Left cardiac atrium (tissue), 4 donors: ENCODE measurements at regions not wholly inside any gene's neighbourhood (a gene's known extent, or its start where the extent isn't known, plus 50 kb on each side); places are given as distances from the start of the nearest gene placed in this dataset.
"Not testable (repeated sequence)": the region's sequence is repeated elsewhere in the genome, so short reads cannot be mapped to it uniquely, and the experiment has no call there.

Source experiments
- ATAC-seq, 2 donors: fragments of 200-7000 bp; cut with Tn5 transposase; one replicate each; pipeline ENCODE4 v1.9.1; 2020; ENCODE audit warnings: mild to moderate bottlenecking in 2 of 2, moderate library complexity in 2 of 2
- DNase-seq: peaks from one replicate; pipeline ENCODE4 v3.0.0-alpha.2; 2020
- intact Hi-C, 2 donors: fragments of 100-400 bp; cut with DNase I; formaldehyde crosslinking; loops; one replicate each; pipeline versions ENCODE4 v1.14.1 to v1.15.1; 2022 to 2023
- donor health status: DM: no; HTN: yes; CAD: no.
- donor health status: DM: no; HTN: yes; CAD: no; lungs with severe emphysema.
- donor health status: DM: yes; HTN: yes; CAD: no.
- donor health status: Dilated cardiomyopathy.

- DNase-seq (no peak), ATAC-seq (no peak)
- intact Hi-C loops: no loop called here
Measured at GRCh38 chr10:52368725-52369124, 54.6 kb downstream of the DKK1 start.

DNA sequence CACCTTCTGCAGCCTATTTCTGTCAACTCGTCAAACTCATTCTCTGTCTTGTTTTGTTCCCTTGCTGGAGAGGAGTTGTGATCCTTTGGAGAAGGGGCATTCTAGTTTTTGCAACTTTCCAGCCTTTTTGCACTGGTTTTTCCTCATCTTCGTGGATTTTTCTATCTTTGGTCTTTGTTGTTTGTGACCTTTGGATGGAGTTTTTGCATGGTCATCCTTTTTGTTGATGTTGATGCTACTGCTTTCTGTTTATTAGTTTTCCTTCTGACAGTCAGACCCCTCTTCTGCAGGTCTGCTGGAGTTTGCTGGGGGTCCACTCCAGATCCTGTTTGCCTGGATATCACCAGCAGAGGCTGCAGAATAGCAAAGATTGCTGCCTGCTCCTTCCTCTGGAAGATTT, 60.1 kb downstream of the DKK1 start:
- DNase-seq, intact Hi-C loops, ATAC-seq: not testable (repeated sequence)

- no peak for DNase-seq
- intact Hi-C loops: no loop called here
- no peak for ATAC-seq
Measured at GRCh38 chr10:52376694-52377354, 62.7 kb downstream of the DKK1 start.

- ATAC-seq (no peak), DNase-seq (no peak)
- intact Hi-C loops: no loop called here
Measured at GRCh38 chr10:52378124-52378523, 64.0 kb downstream of the DKK1 start.

- intact Hi-C loops: no loop called here
- no peak for ATAC-seq
Measured at GRCh38 chr10:52379287-52379686, 65.2 kb downstream of the DKK1 start.

GRCh38 chr10:52383088-52383487, 69.0 kb downstream of the DKK1 start:
- ATAC-seq (no peak), DNase-seq (no peak)
- intact Hi-C loops: no loop called here

More at GRCh38 chr10:52379287-52379686, 65.2 kb downstream of the DKK1 start:
- DNase-seq: no peak

- intact Hi-C loops: no loop called here
- ATAC-seq: no peak
Measured at GRCh38 chr10:52387744-52388143, 73.7 kb downstream of the DKK1 start.

DNA sequence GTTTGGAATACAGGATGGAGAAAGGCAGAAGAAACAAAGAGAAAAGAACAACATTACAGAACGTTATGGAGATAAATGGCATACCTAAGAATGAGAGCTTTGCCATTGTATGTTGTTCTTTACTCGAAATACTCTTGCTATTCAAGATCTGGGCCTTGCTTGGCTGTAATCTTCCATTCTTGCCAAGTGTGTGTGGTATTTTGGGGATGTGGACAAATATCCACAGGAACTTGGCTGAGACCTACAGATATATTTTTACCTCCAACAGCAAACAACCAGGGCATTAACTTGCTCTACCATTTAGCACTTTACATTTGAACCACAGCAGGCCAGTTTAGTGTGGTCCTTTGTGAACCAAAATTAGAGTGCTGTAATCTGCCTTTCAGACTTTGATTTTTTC, 76.3 kb downstream of the DKK1 start:
- DNase-seq (no peak), ATAC-seq (no peak)
- intact Hi-C loops: no loop called here

More at GRCh38 chr10:52387744-52388143, 73.7 kb downstream of the DKK1 start:
- DNase-seq: no peak

- ATAC-seq (no peak), DNase-seq (no peak)
- intact Hi-C loops: no loop called here
Measured at GRCh38 chr10:52391927-52392602, 78.0 kb downstream of the DKK1 start.

- no peak for DNase-seq
- no peak for ATAC-seq
- intact Hi-C loops: no loop called here
Measured at GRCh38 chr10:52394246-52394645, 80.2 kb downstream of the DKK1 start.

DNA sequence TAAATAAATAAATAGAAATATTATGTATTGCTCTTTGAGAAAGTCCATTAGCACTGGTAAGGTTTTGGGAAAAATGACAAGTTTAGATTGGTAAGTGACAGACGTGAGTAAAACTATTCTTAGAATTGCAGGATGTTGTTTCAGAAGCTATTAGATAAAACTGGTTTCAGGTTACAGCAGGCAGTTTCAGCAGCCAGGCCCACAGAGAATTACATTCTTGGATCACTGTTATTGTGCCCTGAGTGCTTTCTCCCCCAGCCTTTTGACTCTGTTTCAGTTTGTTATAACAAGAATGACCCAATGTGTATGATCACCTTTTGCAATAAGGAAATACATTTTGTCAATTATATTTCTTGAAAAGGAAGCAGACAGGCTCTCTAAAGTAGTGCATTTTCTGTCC, 86.5 kb downstream of the DKK1 start:
- no peak for DNase-seq
- intact Hi-C loops: no loop called here
- ATAC-seq: no peak

- DNase-seq, intact Hi-C loops, ATAC-seq: not testable (repeated sequence)
Measured at GRCh38 chr10:52403801-52404200, 89.7 kb downstream of the DKK1 start.

DNA sequence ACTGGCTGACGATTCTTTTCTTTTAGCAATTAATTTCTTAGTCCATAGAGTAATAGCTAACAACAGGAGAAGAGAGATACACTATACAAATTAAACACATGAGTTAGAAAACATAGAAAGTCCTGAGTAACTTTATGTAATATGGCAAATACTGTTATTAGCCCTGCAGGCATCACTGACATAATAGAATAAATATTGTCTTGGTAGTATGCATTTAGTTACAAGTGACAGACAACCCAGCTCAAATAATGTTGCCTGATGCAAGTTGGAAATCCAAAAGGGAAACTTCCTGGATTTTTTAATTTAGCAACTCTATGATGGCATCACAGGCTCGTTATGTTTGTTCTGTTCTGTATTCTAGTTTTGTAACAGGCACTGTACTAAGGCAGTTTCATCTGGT, 95.1 kb downstream of the DKK1 start:
- intact Hi-C loops: no loop called here
- no peak for ATAC-seq
- DNase-seq: no peak

DNA sequence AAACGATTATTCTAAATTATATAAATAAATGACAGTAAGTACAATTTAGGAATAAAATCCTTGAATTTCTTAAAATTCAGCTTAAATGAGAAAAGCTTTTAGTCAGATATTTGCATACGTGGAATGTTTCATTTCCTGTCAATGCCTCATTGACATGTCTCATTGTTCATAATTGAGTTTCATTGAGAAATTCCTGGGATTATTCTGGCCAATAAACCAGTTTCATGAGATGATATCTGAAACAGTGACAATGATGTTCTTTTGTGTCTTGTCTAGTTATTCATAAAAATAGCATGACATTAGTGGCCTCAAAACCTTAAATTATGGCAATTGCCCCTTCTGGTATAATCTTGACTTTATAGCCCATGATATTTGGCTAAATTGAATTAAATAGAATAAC, 95.8 kb downstream of the DKK1 start:
- ATAC-seq: no peak
- no peak for DNase-seq
- intact Hi-C loops: no loop called here

GRCh38 chr10:52410916-52411315, 96.8 kb downstream of the DKK1 start:
- ATAC-seq (no peak), DNase-seq (no peak)
- intact Hi-C loops: no loop called here

- ATAC-seq (no peak), DNase-seq (no peak)
- intact Hi-C loops: no loop called here
Measured at GRCh38 chr10:52419281-52419680, 105.2 kb downstream of the DKK1 start.

DNA sequence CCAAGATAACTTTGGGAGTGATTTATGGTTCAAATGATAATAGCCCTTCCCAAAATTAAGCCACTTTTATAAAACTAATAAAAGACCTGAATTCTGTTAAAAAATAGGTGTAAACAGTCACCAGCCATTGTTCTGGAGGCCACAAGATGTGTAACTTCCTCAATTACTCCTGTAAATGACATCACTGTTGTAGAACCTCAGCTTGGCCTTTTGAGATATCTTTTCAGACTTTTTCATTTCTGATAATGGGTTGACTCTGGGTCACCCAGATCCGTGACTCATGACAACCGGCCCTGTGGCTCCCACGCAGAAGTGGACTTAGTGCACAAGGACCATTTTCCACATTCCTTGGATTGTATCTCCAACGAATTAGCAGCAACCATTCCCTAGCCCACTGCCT, 106.6 kb downstream of the DKK1 start:
- no peak for ATAC-seq
- intact Hi-C loops: no loop called here
- DNase-seq: no peak

GRCh38 chr10:52423369-52423768, 109.3 kb downstream of the DKK1 start:
- DNase-seq (no peak), ATAC-seq (no peak)
- intact Hi-C loops: no loop called here

DNA sequence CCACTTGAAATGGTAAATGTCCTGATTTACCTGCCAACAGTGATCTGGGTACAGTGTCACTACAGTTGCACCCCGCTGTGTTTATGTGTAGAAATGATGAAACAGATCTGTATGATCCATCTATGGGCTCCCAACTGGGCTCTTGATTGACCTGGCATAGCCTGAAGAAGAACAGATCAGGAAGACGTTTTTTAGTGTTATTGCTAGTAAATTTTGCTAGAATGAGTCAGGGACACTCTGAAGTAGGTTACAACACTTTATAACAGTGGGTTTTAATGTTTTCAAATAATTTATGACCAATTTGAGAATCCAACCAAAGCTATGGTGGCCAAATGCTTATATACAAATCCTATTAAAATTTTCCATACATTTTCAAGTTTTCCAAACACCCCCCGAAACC, 110.3 kb downstream of the DKK1 start:
- no peak for DNase-seq
- intact Hi-C loops: no loop called here
- ATAC-seq: no peak

GRCh38 chr10:52434734-52435133, 120.7 kb downstream of the DKK1 start:
- ATAC-seq (no peak), DNase-seq (no peak)
- intact Hi-C loops: no loop called here

- intact Hi-C loops: no loop called here
- DNase-seq: no peak
- ATAC-seq: no peak
Measured at GRCh38 chr10:52436664-52437063, 122.6 kb downstream of the DKK1 start.
